ENCODE measurements at regions not wholly inside any gene's neighbourhood (a gene's known extent, or its start where the extent isn't known, plus 50 kb on each side); places are given as distances from the start of the nearest gene placed in this dataset.

DNA sequence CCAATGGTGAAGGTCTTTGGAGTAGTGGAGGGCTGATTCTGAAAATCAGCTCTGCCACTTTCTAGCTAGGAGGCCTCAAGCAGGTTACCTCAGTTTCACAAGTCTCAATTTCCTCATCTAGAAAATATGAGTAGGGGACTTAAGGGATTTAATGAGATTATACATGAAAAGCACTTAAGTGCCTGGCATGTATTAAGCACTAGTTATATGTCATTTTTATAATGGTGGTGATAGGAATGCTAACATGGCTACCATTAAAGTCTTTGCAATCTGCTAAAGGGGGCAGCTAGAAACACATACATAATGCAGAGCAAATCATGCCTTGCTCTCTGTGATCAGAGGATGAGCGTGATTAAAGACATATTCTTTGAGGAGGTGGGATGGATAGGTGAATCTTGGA is 640.9 kb upstream of the ZEB2 start:
- TF ChIP-seq, protein P1, sequence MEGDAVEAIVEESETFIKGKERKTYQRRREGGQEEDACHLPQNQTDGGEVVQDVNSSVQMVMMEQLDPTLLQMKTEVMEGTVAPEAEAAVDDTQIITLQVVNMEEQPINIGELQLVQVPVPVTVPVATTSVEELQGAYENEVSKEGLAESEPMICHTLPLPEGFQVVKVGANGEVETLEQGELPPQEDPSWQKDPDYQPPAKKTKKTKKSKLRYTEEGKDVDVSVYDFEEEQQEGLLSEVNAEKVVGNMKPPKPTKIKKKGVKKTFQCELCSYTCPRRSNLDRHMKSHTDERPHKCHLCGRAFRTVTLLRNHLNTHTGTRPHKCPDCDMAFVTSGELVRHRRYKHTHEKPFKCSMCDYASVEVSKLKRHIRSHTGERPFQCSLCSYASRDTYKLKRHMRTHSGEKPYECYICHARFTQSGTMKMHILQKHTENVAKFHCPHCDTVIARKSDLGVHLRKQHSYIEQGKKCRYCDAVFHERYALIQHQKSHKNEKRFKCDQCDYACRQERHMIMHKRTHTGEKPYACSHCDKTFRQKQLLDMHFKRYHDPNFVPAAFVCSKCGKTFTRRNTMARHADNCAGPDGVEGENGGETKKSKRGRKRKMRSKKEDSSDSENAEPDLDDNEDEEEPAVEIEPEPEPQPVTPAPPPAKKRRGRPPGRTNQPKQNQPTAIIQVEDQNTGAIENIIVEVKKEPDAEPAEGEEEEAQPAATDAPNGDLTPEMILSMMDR (tag by site-specific recombination; IDR thresholded peaks at IDR 0.05) = no peak
- no peak for TF ChIP-seq TCF7L2 (IDR thresholded peaks at IDR 0.05; ENCODE audit: borderline replicate concordance, low read depth, low read length)
- TF ChIP-seq, protein P2, sequence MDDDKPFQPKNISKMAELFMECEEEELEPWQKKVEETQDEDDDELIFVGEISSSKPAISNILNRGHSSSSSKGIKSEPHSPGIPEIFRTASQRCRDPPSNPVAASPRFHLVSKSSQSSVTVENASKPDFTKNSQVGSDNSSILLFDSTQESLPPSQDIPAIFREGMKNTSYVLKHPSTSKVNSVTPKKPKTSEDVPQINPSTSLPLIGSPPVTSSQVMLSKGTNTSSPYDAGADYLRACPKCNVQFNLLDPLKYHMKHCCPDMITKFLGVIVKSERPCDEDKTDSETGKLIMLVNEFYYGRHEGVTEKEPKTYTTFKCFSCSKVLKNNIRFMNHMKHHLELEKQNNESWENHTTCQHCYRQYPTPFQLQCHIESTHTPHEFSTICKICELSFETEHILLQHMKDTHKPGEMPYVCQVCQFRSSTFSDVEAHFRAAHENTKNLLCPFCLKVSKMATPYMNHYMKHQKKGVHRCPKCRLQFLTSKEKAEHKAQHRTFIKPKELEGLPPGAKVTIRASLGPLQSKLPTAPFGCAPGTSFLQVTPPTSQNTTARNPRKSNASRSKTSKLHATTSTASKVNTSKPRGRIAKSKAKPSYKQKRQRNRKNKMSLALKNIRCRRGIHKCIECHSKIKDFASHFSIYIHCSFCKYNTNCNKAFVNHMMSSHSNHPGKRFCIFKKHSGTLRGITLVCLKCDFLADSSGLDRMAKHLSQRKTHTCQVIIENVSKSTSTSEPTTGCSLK (tag by site-specific recombination; IDR thresholded peaks at IDR 0.05) = no peak
- no peak for TF ChIP-seq ZNF274 (IDR thresholded peaks at IDR 0.05; ENCODE audit: low read length)
- TF ChIP-seq ZNF274 (tag by site-specific recombination; IDR thresholded peaks at IDR 0.05; ENCODE audit: borderline replicate concordance) = no peak
- TF ChIP-seq ZBTB8A (tag by site-specific recombination; IDR thresholded peaks at IDR 0.05) = no peak
- TF ChIP-seq, protein P3, sequence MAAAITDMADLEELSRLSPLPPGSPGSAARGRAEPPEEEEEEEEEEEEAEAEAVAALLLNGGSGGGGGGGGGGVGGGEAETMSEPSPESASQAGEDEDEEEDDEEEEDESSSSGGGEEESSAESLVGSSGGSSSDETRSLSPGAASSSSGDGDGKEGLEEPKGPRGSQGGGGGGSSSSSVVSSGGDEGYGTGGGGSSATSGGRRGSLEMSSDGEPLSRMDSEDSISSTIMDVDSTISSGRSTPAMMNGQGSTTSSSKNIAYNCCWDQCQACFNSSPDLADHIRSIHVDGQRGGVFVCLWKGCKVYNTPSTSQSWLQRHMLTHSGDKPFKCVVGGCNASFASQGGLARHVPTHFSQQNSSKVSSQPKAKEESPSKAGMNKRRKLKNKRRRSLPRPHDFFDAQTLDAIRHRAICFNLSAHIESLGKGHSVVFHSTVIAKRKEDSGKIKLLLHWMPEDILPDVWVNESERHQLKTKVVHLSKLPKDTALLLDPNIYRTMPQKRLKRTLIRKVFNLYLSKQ (tag by site-specific recombination; IDR thresholded peaks at IDR 0.05; ENCODE audit: borderline replicate concordance) = no peak
- no peak for TF ChIP-seq ZFP37 (tag by site-specific recombination; IDR thresholded peaks at IDR 0.05)
- no peak for TF ChIP-seq ZNF10 (tag by site-specific recombination; IDR thresholded peaks at IDR 0.05)
- no peak for TF ChIP-seq ZSCAN16 (tag by site-specific recombination; IDR thresholded peaks at IDR 0.05)
- TF ChIP-seq, protein P4, sequence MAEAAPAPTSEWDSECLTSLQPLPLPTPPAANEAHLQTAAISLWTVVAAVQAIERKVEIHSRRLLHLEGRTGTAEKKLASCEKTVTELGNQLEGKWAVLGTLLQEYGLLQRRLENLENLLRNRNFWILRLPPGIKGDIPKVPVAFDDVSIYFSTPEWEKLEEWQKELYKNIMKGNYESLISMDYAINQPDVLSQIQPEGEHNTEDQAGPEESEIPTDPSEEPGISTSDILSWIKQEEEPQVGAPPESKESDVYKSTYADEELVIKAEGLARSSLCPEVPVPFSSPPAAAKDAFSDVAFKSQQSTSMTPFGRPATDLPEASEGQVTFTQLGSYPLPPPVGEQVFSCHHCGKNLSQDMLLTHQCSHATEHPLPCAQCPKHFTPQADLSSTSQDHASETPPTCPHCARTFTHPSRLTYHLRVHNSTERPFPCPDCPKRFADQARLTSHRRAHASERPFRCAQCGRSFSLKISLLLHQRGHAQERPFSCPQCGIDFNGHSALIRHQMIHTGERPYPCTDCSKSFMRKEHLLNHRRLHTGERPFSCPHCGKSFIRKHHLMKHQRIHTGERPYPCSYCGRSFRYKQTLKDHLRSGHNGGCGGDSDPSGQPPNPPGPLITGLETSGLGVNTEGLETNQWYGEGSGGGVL (tag by site-specific recombination; IDR thresholded peaks at IDR 0.05) = no peak
- TF ChIP-seq ZNF510 (tag by site-specific recombination; IDR thresholded peaks at IDR 0.05; ENCODE audit: insufficient replicate concordance) = no peak
- TF ChIP-seq ZNF24 (tag by site-specific recombination; IDR thresholded peaks at IDR 0.05) = no peak
- no peak for TF ChIP-seq ZNF292 (tag by site-specific recombination; IDR thresholded peaks at IDR 0.05; ENCODE audit: borderline replicate concordance, low read depth)

Measured in HEK293 (cell line).